ENCODE measurements at regions not wholly inside any gene's neighbourhood (a gene's known extent, or its start where the extent isn't known, plus 50 kb on each side); places are given as distances from the start of the nearest gene placed in this dataset.

DNA sequence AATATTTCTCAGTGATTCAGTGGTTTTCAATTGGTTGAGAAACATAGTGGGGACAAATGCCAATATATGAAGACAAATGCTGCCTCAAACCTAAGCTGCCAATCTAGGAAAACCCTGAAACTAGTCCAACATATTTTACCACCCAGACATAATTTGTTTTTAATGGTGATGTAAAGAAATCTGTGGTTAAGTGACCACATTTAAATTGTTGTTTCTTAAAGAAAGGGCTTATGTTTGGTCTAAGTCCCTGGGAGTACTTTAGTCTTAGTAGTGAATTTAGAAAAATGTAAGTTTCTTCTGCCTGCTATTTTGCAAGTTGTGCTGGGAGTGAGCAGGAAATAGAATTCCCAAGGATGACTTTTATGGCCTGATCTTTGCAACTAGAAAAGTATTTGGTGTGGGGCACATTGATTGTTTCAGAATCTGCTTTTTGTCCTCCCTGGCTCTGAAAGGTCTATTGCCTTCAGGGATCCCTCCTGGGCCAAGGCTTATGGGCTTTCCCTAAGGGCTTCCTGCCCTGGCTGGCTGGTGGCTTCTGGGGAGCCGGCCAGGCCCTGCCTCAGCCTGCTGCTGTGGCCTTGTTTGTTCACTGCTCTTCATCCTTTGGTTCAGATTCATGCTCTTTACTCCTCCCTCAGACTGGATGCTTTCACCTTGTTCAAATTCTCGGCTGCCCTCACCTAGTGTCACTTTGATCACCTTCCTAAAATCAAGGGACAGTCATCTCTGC lies 169.8 kb upstream of the JADE1 start:
- H3K27ac ChIP-seq (ENCODE audit: extremely low read depth, low read depth, low read length): no peak overlapping the region
- CTCF ChIA-PET: no interaction called here
- POLR2A ChIA-PET: no interaction called here

DNA sequence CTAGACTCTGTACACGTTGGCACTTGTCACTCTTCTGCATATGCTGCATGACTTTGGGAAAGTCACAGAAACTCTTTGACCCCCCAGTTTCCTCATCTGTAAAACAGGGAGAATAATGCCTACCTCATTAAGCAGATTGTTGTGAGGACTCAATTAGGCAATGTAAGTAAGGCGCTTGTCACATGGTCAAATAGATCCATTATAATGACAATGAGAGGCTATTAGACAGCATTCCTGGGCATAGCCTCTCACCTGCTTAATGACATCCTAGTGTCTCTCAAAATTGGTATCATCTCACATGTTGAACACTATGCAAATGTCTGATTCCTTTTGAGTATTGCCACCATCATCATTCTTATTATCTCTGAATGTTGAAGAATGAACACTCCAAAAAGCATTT lies 172.6 kb upstream of the JADE1 start:
- Histone ChIP-seq H3K36me3 (ENCODE audit: control insufficient read depth in 2 of 2, insufficient read depth in 1 of 2, low read length in 2 of 2) (no peaks in the 10 kb centered on the region), H3K27ac (ENCODE audit: extremely low read depth, low read depth, low read length) (no peak overlapping the region), H3K4me1 (ENCODE audit: control insufficient read depth, insufficient read depth, low read length) (no peaks in the 10 kb centered on the region), H3K9me3 (ENCODE audit: control insufficient read depth, insufficient read depth, low read depth, low read length) (no peaks in the 10 kb centered on the region), H3K4me3 (ENCODE audit: low read depth, low read length) (no peak overlapping the region)
- ChIA-PET POLR2A (no interaction called here), CTCF (no interaction called here)
- TF ChIP-seq ZNF416 (tag by site-specific recombination; IDR thresholded peaks at IDR 0.05) (no peak), KLF9 (tag by site-specific recombination; IDR thresholded peaks at IDR 0.05; ENCODE audit: low read depth) (no peak), ZSCAN30 (tag by site-specific recombination; IDR thresholded peaks at IDR 0.05) (no peak), ZNF76 (tag by site-specific recombination; IDR thresholded peaks at IDR 0.05; ENCODE audit: borderline replicate concordance, low read depth) (no peak), ZNF707 (tag by site-specific recombination; IDR thresholded peaks at IDR 0.05) (no peak), ZNF747 (tag by site-specific recombination; IDR thresholded peaks at IDR 0.05) (no peak), HOXD13 (CRISPR knock-in tag; IDR thresholded peaks at IDR 0.05; ENCODE audit: borderline replicate concordance) (no peak), ZNF596 (tag by site-specific recombination; IDR thresholded peaks at IDR 0.05) (no peak), ZSCAN23 (tag by site-specific recombination; IDR thresholded peaks at IDR 0.05) (no peak), ZXDB (tag by site-specific recombination; IDR thresholded peaks at IDR 0.05) (no peak), ZNF16 (tag by site-specific recombination; IDR thresholded peaks at IDR 0.05; ENCODE audit: low read depth) (no peak), ZIC2 (tag by site-specific recombination; IDR thresholded peaks at IDR 0.05) (no peak), SP7 (tag by site-specific recombination; IDR thresholded peaks at IDR 0.05) (no peak), GLIS1 (tag by site-specific recombination; IDR thresholded peaks at IDR 0.05) (no peak), ZNF664 (tag by site-specific recombination; IDR thresholded peaks at IDR 0.05) (no peak), ZNF10 (tag by site-specific recombination; IDR thresholded peaks at IDR 0.05) (no peak)
- TF ChIP-seq, protein P1, sequence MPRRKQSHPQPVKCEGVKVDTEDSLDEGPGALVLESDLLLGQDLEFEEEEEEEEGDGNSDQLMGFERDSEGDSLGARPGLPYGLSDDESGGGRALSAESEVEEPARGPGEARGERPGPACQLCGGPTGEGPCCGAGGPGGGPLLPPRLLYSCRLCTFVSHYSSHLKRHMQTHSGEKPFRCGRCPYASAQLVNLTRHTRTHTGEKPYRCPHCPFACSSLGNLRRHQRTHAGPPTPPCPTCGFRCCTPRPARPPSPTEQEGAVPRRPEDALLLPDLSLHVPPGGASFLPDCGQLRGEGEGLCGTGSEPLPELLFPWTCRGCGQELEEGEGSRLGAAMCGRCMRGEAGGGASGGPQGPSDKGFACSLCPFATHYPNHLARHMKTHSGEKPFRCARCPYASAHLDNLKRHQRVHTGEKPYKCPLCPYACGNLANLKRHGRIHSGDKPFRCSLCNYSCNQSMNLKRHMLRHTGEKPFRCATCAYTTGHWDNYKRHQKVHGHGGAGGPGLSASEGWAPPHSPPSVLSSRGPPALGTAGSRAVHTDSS (tag by site-specific recombination; IDR thresholded peaks at IDR 0.05): no peak
- TF ChIP-seq, protein P2, sequence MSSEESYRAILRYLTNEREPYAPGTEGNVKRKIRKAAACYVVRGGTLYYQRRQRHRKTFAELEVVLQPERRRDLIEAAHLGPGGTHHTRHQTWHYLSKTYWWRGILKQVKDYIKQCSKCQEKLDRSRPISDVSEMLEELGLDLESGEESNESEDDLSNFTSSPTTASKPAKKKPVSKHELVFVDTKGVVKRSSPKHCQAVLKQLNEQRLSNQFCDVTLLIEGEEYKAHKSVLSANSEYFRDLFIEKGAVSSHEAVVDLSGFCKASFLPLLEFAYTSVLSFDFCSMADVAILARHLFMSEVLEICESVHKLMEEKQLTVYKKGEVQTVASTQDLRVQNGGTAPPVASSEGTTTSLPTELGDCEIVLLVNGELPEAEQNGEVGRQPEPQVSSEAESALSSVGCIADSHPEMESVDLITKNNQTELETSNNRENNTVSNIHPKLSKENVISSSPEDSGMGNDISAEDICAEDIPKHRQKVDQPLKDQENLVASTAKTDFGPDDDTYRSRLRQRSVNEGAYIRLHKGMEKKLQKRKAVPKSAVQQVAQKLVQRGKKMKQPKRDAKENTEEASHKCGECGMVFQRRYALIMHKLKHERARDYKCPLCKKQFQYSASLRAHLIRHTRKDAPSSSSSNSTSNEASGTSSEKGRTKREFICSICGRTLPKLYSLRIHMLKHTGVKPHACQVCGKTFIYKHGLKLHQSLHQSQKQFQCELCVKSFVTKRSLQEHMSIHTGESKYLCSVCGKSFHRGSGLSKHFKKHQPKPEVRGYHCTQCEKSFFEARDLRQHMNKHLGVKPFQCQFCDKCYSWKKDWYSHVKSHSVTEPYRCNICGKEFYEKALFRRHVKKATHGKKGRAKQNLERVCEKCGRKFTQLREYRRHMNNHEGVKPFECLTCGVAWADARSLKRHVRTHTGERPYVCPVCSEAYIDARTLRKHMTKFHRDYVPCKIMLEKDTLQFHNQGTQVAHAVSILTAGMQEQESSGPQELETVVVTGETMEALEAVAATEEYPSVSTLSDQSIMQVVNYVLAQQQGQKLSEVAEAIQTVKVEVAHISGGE (tag by site-specific recombination; conservative IDR thresholded peaks at IDR 0.05; ENCODE audit: low read depth): no peak

More for the DNA sequence above, 169.8 kb upstream of the JADE1 start:
- TF ChIP-seq, protein P3, sequence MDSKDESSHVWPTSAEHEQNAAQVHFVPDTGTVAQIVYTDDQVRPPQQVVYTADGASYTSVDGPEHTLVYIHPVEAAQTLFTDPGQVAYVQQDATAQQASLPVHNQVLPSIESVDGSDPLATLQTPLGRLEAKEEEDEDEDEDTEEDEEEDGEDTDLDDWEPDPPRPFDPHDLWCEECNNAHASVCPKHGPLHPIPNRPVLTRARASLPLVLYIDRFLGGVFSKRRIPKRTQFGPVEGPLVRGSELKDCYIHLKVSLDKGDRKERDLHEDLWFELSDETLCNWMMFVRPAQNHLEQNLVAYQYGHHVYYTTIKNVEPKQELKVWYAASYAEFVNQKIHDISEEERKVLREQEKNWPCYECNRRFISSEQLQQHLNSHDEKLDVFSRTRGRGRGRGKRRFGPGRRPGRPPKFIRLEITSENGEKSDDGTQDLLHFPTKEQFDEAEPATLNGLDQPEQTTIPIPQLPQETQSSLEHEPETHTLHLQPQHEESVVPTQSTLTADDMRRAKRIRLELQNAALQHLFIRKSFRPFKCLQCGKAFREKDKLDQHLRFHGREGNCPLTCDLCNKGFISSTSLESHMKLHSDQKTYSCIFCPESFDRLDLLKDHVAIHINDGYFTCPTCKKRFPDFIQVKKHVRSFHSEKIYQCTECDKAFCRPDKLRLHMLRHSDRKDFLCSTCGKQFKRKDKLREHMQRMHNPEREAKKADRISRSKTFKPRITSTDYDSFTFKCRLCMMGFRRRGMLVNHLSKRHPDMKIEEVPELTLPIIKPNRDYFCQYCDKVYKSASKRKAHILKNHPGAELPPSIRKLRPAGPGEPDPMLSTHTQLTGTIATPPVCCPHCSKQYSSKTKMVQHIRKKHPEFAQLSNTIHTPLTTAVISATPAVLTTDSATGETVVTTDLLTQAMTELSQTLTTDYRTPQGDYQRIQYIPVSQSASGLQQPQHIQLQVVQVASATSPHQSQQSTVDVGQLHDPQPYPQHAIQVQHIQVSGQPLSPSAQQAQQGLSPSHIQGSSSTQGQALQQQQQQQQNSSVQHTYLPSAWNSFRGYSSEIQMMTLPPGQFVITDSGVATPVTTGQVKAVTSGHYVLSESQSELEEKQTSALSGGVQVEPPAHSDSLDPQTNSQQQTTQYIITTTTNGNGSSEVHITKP (tag by site-specific recombination; IDR thresholded peaks at IDR 0.05): no peak
- TF ChIP-seq ZBTB20 (tag by site-specific recombination; IDR thresholded peaks at IDR 0.05): no peak
- H3K36me3 ChIP-seq (ENCODE audit: control insufficient read depth in 2 of 2, insufficient read depth in 1 of 2, low read length in 2 of 2): no peaks in the 10 kb centered on the region
- no peaks in the 10 kb centered on the region for H3K9me3 ChIP-seq (ENCODE audit: control insufficient read depth, insufficient read depth, low read depth, low read length)
- no peaks in the 10 kb centered on the region for H3K4me1 ChIP-seq (ENCODE audit: control insufficient read depth, insufficient read depth, low read length)
- H3K4me3 ChIP-seq (ENCODE audit: low read depth, low read length): no peak overlapping the region

Measured in HEK293 (cell line).